ENCODE measurements at regions not wholly inside any gene's neighbourhood (a gene's known extent, or its start where the extent isn't known, plus 50 kb on each side); places are given as distances from the start of the nearest gene placed in this dataset.

- no peak for DNase-seq
Measured at GRCh38 chrX:40449396-40449795, 131.4 kb upstream of the ATP6AP2 start.

DNA sequence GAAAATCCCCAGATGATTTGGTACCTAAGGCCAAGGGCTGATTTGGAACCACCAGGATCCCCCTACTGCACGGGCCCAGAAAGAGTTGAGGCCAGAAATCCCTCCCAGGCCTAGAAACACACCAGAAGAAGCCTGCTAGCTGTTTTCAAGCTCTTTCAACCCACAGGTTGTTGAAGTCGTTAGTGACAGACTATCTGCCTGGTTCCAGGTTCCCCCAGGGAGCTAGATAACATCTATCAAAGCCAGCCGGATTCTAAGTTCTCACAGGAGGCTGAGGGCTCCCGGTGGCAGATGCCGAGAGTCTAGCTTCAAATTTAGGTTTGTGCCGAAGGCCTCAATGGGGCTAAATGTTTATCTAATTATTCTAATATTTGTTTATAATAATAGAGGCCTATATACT is 132.0 kb upstream of the ATP6AP2 start:
- DNase-seq, result no peak

DNA sequence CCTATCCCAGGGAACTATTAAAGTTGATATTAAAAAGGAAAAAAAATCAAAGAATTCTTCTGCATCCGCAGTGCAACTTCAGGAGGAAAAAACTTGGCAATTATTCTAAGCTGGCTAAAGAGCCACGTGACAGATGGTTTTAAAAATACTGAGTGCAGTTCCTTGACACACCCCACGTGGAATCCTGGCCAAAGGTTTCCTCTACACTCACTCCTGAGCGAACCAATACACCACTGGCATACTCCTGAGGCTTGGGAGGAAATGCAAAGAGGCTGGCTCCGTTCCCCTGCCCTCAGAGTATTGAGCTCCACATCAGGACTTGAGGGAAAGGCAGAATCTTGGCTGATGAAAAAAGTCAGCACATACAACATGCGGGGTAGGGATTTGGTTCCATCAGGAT is 133.8 kb upstream of the ATP6AP2 start:
- DNase-seq, result no peak

DNA sequence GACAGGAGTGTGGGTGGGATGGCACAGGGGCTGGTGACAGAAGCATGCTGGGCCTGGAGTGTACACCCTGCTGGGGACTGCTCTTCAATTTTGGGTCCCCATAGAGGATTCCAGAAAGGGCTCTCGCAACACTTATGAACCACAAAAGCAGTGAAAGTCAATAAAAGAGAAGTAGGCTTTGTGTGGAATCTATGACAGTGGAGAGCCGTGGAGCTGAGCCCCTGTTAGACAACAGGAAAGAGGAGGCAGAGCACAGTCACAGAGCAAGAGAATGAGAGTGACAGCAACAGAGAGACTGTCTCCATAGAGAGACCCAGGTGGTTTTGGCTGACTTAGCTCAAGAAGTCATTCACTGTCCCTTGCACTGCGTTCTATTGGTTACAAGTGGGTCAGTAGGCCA is 135.1 kb upstream of the ATP6AP2 start:
- DNase-seq, result no peak

DNA sequence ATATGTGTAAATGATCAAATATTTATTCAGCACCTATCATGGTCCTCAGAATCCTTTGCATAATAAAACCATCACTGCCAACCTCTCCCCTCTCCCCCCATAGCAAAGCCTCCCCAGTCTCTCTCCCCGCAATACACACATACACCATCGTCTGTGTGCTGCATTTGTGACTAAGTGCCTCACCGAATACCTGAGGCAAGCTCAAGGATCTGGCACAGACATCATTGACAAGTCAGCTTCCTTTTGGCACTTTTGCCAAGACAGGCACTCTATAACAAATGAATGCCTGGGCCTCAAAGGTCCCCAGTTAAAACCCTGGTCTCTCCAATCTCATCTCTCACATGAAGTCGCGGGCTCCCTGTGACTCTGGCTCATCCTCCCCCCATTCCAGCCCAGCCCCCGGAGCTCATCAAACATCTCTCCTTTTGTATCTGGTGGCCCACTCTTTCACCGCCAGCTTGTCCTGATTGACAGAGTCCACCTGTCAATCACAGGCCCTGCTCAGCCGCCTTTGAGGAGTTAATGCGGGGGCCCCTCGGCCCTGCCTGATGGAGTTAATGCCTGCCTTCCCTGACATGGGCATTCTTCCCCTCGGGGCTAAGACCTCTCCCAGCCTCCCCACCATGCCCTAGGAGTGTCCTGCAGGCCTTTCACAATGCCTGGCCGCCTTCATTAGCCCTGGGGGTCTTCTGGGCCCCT is 135.8 kb upstream of the ATP6AP2 start:
- no peak for DNase-seq

GRCh38 chrX:40444133-40444532 is 136.6 kb upstream of the ATP6AP2 start:
- no peak for DNase-seq

- no peak for DNase-seq
Measured at GRCh38 chrX:40440866-40441265, 139.9 kb upstream of the ATP6AP2 start.

GRCh38 chrX:40439625-40440532 is 140.9 kb upstream of the ATP6AP2 start:
- DNase-seq, result no peak

DNA sequence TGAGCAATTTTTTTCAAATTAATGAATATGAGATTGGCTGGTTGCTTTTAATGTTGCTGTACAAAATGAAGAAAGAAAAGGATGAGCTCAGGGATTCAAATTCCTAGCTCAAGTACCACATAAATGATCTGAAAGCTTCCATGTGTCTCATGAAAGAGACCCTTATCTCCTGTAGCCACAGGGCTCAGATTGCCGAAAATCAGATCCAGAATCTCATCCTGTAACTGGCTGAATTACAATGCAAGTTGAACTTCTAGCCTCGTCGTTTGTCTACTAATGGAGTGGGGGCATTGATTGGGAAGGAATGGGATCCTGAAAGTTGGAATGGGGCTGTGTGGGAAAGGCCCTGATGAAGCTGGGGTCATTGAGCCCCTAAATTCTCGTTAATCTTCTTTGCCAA is 143.4 kb upstream of the ATP6AP2 start:
- no peak for DNase-seq

- DNase-seq, result peak; percentile 64
Measured at GRCh38 chrX:40434947-40435346, 145.8 kb upstream of the ATP6AP2 start.

- DNase-seq, result no peak
Measured at GRCh38 chrX:40434443-40434842, 146.3 kb upstream of the ATP6AP2 start.

GRCh38 chrX:40433160-40433559 is 147.6 kb upstream of the ATP6AP2 start:
- DNase-seq, result no peak

DNA sequence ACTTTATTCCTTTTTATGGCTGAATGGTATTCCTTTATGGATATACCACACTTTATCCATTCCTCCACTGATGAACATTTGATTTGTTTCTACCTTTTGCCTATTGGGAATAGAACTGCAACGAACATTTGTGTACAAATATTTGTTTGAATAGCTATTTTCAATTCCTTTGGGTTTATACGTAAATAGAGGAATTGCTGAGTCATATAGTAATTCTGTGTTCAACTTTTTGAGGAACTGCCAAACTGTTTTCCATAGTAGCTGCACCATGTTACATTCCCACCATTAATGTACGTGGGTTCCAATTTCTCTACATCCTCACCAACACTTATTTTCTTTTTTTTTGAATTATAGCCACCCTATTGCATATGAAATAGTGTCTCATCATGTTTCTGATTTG is 156.5 kb upstream of the ATP6AP2 start:
- DNase-seq, result no peak

GRCh38 chrX:40423299-40423698 is 157.5 kb upstream of the ATP6AP2 start:
- no peak for DNase-seq

- no peak for DNase-seq
Measured at GRCh38 chrX:40422021-40422420, 158.7 kb upstream of the ATP6AP2 start.

DNA sequence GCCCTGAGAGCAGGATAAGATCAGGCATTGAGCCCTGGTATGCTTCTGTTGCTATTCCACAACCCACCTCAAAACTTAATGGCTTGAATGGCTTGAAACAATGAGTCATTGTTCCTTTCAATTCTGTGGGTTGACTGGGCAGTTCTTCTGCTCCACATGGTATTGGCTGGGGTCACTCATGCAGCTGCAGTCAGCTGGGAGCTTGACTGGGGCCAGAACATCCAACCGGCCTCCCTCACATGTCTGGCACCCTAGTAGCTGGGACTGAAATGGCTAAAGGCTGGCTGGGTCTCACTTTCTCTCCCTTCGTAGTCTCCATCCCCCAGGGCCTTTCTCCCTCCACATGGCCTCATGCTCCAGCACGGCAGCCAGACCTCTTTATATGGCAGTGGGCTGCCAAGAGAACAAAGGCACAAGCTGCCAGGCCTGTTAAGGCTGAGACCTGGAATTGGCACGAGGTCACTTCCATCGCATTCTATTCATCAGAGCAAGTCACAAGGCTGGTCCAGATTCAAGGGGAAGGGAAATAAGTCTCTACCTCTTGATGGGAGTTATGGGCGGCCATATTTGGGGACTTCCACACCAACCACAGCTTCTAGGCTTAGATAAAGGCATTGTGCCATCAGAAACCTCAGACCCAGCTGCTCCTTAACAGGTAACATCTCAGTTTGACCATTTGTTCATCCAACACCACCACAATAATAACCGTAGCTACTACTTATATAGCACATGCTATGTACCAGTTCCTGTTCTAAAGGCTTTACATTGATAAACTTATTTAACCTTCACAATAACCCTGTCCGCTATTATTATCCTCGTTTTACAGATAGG is 159.7 kb upstream of the ATP6AP2 start:
- DNase-seq, result no peak

- no peak for DNase-seq
Measured at GRCh38 chrX:40418813-40419195, 162.0 kb upstream of the ATP6AP2 start.

DNA sequence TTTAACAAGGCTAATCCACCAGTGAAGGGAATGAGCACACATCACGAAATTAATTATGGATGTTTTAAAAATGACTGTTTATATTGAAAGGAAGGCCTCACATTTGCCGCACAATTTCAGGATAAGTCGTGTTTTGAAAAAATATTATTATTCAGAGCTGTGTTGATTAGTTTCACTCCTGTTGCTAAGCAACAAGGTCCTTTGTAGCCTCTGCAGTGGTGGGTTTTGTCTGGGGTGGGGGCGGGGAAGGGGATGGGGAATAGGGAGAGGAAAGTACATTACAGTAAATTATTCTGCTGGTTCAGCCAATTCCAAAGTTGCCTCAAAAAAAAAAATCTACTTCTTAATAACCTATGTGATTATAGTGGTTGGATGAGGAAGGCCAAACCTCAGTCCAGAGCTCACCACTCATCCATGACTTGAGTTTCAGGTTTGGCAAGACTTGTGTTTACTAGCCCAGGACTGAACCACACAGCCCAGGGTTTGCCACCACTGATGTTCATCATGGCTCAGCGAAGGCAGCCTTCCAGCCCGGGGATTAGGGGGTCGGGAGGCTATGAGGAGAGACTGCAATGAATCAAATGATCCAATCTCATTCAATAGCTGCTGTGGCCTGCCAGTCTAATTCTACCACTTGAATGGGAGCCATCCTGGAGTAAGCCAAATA is 162.5 kb upstream of the ATP6AP2 start:
- DNase-seq, result no peak

GRCh38 chrX:40415675-40416074 is 165.1 kb upstream of the ATP6AP2 start:
- peak; percentile 54 for DNase-seq

DNA sequence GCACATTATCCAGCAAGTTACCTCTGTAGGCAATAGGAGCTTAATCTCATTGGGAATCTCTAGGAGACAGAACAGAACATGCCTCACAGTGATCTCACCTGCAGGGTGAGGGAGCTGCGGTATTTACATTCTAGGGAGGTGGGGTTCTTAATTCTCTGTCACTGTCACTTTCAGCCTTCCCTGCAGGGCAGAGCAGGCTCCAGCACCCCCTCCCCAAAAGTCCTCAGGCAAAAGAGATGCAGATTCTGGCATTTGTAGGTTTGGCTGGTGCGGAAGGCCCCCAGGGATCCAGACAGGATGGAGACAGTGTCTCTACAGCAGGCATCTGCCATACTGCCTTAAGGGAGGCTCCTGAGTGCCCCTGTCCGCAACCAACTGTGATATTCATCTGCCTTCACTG is 166.4 kb upstream of the ATP6AP2 start:
- no peak for DNase-seq

DNA sequence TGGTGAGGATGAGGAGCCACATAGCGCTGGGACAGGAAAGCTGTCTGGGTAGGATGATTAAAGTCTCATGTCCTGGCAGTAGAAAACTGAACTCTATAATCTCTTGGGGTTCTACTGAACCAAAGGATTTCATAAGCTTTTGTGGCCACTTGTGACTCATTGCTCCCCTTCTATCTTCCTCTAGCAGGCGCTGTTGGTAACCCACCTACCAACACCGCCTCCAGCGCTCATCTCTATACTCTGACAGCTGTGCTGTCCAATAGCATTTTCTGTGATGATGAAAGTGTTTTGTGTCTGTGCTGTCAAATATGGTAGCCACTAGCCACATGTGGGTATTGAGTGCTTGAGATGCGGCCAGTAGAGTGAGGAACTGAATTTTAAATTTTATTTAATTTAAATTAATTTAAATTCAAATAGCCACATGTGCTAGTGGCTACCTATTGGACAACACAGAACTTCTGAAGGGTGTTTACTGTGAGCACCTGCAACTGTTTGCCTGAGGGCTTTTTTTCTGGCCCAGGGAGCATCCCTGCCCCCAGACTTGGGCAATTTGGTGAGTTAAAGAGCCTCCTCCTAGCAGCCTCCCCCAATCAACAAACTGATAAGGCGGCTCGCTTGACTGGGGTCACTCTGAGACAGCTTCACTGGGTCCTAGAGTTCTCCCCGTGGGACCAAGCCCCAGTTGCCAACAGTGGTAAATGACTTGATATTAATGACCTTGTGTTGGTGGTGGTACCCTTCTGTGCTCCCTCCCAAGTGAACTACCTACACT is 169.2 kb upstream of the ATP6AP2 start:
- no peak for DNase-seq

DNA sequence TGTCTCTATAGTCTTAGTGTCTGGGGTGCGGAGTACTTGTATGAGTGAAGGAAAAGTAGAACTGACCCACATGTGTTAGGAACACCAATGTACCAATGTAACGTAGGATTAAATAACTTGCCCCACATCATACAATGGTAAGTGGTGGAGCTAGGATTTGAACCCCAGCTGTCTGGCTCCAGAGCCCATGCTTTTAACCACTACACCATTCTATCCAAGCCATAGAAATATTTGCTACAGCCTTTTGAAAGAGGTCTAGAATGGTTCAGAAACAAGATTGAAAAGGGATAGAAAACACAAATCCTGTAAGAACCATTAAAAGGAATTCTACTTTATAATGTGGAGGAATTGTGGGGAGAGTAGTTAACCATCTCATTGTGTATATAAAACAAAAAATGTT is 169.9 kb upstream of the ATP6AP2 start:
- no peak for DNase-seq
